BE2C (cell line): ENCODE measurements at regions not wholly inside any gene's neighbourhood (a gene's known extent, or its start where the extent isn't known, plus 50 kb on each side); places are given as distances from the start of the nearest gene placed in this dataset.

Source experiments
- DNase-seq: peaks from one replicate; pipeline ENCODE4 v3.0.0-alpha.2; 2020
- H3K27me3 ChIP-seq: fragments of 250-450 bp; sonication (Bioruptor Pico); 2 replicates; pipeline ENCODE4 v1.5.1; 2020; ENCODE audit warnings: mild to moderate bottlenecking
- H3K36me3 ChIP-seq: fragments of 250-450 bp; sonication (Bioruptor Pico); 2 replicates; pipeline ENCODE4 v1.5.1; 2020; ENCODE audit warnings: mild to moderate bottlenecking
- H3K4me1 ChIP-seq: fragments of 250-450 bp; sonication (Bioruptor Pico); 2 replicates; pipeline ENCODE4 v1.5.1; 2020
- H3K4me3 ChIP-seq: 2 replicates; pipeline ENCODE4 v1.5.1; 2011; ENCODE audit warnings: low read depth, low read length
- H3K9me3 ChIP-seq: fragments of 250-450 bp; sonication (Bioruptor Pico); 2 replicates; pipeline ENCODE4 v1.5.1; 2020
- TF ChIP-seq, protein P1 (sequence below): IDR thresholded peaks from 2 replicates; pipeline ENCODE4 v1.5.1; 2012; ENCODE audit warnings: mild to moderate bottlenecking, low read depth, low read length

DNA sequence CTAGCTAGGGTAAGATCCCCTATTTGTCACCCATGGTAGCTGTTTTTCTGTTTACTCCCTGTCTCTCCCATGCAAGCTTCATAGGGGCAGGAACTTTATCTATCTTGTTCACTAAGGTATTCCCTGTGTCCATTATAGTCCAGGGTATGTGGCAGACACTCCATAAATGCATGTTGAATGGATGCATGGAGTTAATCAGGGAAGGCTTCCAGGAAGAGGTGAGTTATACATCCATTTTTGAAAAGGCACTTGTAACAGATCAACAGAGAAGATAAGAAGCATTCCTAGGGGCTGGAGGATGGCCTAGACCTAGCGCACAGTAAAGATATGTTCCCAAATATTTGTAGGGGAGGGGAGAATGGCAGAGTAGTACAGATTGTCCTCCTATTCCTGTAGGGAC lies 130.3 kb downstream of the BUD13 start:
- Histone ChIP-seq H3K4me3 (no peak overlapping the region), H3K27me3 (no peaks in the 10 kb centered on the region), H3K4me1 (no peaks in the 10 kb centered on the region), H3K36me3 (no peaks in the 10 kb centered on the region), H3K9me3 (no peaks in the 10 kb centered on the region)
- no peak for DNase-seq
- TF ChIP-seq, protein P1, sequence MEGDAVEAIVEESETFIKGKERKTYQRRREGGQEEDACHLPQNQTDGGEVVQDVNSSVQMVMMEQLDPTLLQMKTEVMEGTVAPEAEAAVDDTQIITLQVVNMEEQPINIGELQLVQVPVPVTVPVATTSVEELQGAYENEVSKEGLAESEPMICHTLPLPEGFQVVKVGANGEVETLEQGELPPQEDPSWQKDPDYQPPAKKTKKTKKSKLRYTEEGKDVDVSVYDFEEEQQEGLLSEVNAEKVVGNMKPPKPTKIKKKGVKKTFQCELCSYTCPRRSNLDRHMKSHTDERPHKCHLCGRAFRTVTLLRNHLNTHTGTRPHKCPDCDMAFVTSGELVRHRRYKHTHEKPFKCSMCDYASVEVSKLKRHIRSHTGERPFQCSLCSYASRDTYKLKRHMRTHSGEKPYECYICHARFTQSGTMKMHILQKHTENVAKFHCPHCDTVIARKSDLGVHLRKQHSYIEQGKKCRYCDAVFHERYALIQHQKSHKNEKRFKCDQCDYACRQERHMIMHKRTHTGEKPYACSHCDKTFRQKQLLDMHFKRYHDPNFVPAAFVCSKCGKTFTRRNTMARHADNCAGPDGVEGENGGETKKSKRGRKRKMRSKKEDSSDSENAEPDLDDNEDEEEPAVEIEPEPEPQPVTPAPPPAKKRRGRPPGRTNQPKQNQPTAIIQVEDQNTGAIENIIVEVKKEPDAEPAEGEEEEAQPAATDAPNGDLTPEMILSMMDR: no peak

DNA sequence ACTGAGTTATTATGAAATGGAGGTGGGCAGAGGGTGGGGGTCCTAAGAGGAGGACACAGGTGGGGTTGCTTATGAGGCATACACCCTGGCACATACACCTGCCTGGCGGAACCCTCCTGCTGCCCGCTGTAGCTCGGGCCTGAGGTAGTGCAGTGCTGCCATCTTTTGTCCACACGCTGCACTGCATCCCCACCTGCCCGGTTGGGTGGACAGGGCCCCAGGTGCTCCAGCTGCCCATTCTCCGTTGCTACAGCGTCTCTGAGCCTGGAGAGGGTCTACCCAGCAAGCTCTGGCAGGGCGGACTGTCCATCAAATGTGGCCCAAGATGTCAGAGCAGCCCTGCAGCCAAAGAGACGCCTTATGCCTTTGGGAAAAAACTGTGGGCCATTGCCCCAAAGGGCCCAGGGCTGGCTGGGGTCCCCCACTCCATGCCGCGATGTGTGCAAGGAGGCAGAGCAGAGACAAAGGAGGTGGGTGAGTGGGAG lies 131.2 kb downstream of the BUD13 start:
- Histone ChIP-seq H3K4me1 (no peaks in the 10 kb centered on the region), H3K36me3 (no peaks in the 10 kb centered on the region), H3K27me3 (no peaks in the 10 kb centered on the region), H3K9me3 (no peaks in the 10 kb centered on the region), H3K4me3 (no peak overlapping the region)
- DNase-seq: peak; percentile 69
- TF ChIP-seq, protein P1: peak; percentile 95

GRCh38 chr11:116640641-116641402 lies 132.0 kb downstream of the BUD13 start:
- no peak overlapping the region for H3K4me3 ChIP-seq
- H3K4me1 ChIP-seq: no peaks in the 10 kb centered on the region
- TF ChIP-seq, protein P1: no peak
- no peaks in the 10 kb centered on the region for H3K36me3 ChIP-seq
- DNase-seq: no peak
- no peaks in the 10 kb centered on the region for H3K27me3 ChIP-seq
- no peaks in the 10 kb centered on the region for H3K9me3 ChIP-seq

GRCh38 chr11:116638463-116638862 lies 134.3 kb downstream of the BUD13 start:
- no peaks in the 10 kb centered on the region for H3K36me3 ChIP-seq
- TF ChIP-seq, protein P1: no peak
- H3K27me3 ChIP-seq: no peaks in the 10 kb centered on the region
- no peaks in the 10 kb centered on the region for H3K4me1 ChIP-seq
- DNase-seq: no peak
- H3K4me3 ChIP-seq: no peak overlapping the region
- H3K9me3 ChIP-seq: no peaks in the 10 kb centered on the region

DNA sequence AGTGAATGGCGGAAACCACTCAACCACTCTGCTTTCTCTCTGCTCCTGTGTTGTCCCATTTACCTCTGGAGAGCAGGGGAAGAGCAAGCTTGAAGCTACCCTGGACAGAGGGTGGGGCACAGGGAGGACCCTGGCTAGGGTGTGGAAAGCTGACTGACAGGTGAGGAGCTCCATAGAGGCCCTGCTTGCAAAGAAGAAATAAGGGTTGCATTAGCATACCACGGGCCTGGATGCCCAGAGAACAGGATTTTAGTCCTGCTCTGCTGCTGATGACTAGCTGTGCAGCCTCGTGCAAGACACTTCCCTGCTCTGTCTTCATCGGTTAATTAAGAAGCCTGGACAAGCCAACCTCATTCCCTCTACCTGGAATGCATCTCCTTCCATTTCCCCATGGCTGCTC lies 135.0 kb downstream of the BUD13 start:
- DNase-seq: no peak
- H3K4me3 ChIP-seq: no peak overlapping the region
- no peaks in the 10 kb centered on the region for H3K4me1 ChIP-seq
- TF ChIP-seq, protein P1: no peak
- H3K36me3 ChIP-seq: no peaks in the 10 kb centered on the region
- no peaks in the 10 kb centered on the region for H3K27me3 ChIP-seq
- H3K9me3 ChIP-seq: no peaks in the 10 kb centered on the region

DNA sequence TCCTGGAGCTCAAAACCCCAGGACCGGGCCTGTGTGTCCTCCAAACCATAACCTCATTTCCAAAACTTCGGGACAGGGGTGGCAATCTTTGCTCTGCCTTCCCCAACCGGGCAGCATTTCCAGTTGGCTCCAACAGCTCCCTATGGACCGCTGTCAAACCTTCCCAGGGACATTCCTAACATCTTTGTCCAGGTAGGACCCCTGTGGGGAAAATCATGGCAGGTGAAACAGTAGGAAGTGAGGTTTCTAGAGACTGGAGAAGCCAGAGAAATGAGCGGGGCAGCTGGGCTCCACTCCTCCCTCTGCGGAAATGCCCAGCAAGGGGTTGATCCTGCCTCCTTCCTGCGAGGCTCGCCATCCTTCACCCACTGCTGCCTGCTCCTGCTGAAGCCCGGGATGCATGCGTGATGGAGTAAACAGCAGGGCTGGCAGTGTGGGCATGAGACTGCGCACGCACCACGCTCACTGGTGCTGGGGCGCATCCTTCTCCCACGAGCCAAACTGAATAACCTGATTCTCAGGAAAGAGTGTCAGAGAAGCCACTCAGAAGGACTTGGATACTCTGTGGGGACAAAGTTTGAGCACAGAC lies 136.4 kb downstream of the BUD13 start:
- no peaks in the 10 kb centered on the region for H3K27me3 ChIP-seq
- TF ChIP-seq, protein P1: no peak
- H3K4me1 ChIP-seq: no peaks in the 10 kb centered on the region
- no peaks in the 10 kb centered on the region for H3K9me3 ChIP-seq
- DNase-seq: no peak
- no peaks in the 10 kb centered on the region for H3K36me3 ChIP-seq
- no peak overlapping the region for H3K4me3 ChIP-seq
